GM19438 (cell line): ENCODE measurements at regions not wholly inside any gene's neighbourhood (a gene's known extent, or its start where the extent isn't known, plus 50 kb on each side); places are given as distances from the start of the nearest gene placed in this dataset.
"Not testable (repeated sequence)": the region's sequence is repeated elsewhere in the genome, so short reads cannot be mapped to it uniquely, and the experiment has no call there.

Experiments
- ATAC-seq: cut with Tn5 transposase; IDR thresholded peaks from one replicate; pipeline ENCODE4 v1.9.1; 2021; ENCODE audit warnings: low read depth; ENCODE audit not compliant: unreplicated experiment

DNA sequence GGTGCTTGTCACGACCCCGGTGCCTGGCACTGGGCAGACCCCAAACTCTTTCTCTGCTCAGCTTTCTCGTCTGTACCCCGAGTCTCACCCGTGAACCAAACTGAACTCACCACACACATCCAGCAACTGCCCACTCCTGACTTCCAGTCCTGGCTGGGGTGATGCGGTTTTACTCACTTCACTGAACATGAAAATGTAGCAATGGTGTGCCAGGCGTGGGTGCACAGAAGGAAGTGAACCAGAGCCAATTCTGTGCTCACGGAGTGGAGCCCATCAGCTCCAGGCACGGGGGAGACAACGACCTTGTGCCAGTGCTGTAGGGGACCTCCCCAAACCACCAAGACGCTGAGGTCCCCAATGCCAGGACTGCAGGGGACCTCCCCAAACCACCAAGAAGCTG, 78.7 kb upstream of the AFDN start:
- ATAC-seq = no peak

- no peak for ATAC-seq
These were observed 78.0 kb upstream of the AFDN start for GRCh38 chr6:167748458-167749379.

DNA sequence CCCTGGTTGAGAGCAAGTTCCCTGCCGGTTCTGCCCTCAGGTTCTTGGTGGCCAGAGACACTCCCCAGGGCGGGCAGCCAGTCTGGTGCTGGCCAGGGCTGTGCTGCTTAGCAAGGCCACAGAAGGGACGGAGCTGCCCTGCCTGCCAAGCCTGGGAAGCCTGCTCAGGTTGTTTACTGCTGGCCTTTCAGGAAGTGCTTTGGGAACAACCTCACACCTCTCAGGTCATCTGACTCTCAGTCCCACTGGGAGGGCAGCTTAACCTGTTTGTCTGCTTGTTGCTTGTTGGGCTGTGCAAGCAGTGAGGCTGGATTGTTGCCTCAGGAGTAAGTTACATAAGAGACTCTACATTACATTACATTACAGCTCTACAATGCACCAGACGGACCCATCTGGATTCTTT, 75.8 kb upstream of the AFDN start:
- no peak for ATAC-seq

DNA sequence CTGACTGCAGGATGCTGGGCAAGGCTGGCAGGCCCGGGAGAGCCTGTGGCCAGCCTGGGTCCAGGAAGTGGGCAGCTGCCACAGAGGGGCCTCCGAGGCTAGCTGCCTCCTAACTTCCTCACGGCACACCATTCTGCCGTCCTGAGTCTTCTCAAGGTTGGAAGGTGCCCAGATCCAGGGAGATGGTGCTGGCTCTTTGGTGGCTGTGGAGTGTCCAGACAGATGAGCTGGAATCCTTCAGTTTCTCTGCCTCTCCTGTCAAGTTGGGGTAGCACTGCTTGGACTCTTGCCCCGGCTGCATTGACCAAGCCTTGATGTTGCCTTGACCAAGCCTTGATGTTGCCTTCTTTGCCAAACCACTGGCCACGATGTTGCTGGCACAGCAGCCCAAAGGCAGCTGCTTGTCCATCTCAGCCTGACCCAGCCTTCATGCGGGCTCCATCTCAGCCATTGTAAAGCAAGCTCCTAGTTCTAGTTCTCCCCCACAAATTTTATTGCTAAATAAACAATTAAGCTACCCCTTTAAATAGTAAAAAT, 75.1 kb upstream of the AFDN start:
- no peak for ATAC-seq

DNA sequence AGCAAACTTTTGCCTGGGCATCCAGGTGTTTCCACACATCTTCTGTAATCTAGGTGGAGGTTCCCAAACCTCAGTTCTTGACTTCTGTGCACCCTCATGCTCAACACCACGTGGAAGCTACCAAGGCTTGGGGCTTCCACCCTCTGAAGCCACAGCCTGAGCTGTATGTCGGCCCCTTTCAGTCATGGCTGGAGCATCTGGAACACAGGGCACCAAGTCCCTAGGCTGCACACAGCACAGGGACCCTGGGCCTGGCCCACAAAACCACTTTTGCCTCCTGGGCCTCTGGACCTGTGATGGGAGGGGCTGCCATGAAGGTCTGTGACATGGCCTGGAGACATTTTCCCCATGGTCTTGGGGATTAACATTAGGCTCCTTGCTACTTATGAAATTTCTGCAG, 73.4 kb upstream of the AFDN start:
- not testable (repeated sequence) for ATAC-seq

GRCh38 chr6:167754691-167755090, 72.0 kb upstream of the AFDN start:
- ATAC-seq = no peak

- ATAC-seq = no peak
These were observed 71.2 kb upstream of the AFDN start for GRCh38 chr6:167755461-167755860.

- ATAC-seq = no peak
These were observed 70.1 kb upstream of the AFDN start for GRCh38 chr6:167756597-167756996.

- ATAC-seq = no peak
These were observed 69.5 kb upstream of the AFDN start for GRCh38 chr6:167757249-167757648.

DNA sequence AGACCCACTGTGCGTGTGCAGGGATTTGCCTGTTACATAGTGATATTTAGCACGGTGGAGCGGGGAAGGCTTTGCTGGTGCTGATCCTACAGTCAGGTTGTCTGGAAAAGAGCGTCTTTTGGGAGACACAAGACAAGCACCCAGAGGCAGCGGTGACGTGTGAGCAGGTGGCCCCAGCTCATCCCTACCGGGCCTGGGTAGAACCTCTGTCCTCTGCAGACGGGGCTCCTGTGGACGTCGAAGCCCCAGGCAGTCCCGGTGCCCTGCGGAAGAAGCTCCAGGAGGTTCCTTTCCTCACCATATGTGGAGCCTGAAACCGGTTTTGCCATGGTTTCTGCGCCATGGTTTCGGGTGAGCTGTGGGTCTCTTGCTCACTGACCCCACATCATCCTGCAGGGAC, 68.9 kb upstream of the AFDN start:
- no peak for ATAC-seq

DNA sequence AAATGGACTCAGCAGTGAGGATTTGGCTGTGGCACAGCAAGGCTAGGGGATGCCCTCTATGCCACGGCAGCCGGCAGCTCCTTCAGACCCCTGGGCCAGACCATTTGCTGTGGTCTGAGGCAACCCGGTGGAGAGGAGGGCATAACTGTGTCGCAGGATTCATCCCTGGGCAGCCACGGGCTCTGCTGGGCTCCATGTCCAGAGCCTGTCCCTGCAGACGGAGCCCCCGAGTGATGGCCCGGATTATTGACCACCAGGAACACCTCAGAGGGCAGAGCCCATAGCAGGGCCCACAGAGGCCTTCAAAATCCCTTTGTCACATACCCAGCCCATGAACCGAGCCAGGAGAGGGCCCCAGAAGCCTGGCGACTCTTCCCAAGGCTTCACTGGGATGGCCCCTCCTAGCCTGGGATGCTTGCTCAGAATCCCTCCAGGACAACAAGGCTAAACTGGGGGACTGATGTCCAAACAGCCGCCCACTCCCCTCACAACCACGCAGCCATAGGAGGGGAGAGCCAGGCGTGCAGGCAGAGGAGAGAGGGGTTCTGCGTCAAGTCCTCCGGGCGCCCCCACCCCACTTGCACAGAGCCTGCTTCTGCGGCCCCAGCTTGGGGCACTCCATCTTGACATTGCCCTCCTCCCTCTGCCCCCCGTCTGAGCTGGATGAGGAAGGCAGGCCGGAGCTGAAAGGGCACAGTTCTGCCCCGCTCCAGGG, 68.2 kb upstream of the AFDN start:
- no peak for ATAC-seq

DNA sequence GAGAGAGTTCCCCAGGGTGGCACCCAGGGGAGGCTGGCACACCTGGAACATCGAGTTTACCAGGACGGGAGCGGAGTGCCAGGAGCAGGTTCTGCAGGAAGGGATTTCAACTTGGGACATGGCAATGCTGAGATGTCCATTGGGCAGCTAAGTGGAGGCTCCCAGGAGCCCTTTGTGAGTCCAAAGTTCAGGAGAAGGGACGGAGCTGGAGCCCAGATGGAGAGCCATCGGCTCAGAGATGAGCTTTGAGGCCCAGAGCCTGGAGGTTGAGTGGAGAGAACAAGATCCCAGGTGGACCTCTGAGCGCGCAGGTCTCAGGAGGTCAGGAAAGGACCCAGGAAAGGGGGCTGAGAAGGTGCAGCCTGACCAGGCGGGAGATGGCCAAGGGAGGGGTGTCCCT, 67.5 kb upstream of the AFDN start:
- no peak for ATAC-seq

DNA sequence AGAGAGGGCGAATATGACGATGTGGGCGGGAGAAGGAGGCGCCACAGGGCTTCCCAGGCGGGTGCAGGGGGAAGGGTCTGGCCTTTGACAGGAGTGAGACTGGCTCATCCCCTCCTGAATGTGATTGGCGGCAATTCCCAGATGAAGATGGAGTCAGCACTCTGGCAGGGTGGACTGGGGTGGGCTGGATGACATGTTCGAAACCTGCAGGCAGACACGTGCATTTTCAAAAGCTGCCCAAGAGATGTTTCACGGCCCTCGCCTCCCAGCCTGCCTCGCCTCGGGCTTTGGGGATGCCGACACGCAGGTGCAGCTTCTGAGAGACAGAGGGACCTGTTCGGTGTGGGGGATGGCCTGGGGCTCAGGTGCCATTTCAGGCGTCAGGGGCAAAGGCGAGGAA, 66.8 kb upstream of the AFDN start:
- ATAC-seq = no peak

DNA sequence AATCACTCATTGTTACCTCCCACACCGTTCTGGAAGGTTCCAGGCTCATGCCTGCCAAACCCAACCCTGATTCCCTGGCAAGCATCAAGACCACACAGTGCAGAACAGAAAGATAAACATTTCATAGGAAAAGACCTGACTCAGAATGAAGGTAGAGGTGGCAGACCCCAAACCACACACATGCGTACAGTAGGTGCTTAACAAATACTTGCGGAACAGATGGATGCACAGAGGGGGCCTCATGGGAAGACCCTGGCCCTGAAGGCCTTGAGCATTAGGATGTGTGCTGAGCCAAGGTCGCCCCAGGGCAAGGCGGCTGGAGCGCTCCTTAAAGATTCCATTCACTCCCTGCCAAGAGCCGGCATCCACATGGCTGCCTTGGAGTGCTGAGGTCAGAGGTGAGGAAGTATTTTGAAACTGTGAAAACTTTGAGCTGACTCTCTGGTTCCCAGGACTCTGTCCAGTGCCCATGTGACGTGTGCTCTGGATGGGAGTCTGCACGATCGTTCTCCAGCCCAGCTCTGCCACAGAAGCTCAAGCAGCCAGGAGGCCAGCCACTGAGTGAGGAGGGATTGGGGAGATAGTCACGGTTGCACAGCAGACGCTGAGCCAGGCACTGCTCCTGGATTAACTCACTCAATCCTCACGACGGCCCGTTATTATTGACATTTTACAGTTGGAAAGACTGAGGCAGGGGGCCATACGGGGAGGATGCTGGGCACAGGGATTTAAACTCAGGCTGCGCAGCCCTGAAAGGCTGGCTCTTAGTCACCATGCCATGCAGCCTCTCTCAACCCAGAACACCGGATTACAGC, 65.5 kb upstream of the AFDN start:
- no peak for ATAC-seq

- ATAC-seq = no peak
These were observed 64.9 kb upstream of the AFDN start for GRCh38 chr6:167761794-167762258.

- ATAC-seq = no peak
These were observed 64.3 kb upstream of the AFDN start for GRCh38 chr6:167762259-167762962.

DNA sequence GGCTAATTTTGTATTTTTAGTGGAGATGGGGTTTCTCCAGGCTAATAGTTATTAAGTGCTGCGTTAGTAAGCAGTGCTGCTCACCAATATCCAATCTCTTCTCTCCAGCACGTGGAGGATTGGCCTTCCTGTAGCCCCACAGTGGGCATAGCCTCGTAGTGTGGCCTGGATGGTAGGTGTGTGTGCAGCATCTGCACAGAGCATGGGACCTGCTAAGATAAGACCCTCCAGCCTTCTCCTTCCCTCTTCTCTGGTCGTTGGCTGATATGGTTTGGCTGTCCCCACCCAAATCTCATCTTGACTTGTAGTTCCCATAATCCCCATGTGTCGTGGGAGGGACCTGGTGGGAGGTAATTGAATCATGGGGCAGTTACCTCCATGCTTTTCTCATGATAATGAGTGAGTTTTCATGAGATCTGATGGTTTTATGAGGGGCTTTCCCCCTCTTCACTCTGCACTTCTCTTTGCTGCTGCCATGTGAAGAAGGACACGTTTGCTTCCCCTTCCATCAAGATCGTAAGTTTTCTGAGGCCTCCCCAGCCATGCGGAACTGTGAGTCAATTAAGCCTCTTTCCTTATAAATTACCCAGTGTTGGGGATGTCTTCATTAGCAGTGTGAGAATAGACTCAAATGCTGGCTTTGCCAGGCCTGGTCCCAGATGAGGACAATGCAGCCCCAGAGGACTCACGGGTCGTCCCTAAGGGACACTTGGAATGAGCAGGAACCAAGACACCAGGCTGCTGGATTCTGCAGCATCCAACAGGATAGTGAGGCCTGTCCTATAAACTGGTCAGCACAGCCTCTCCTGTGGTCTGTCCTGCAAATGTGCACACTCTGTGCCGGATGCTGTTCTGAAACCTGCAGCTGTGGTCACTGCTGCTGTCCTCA, 63.4 kb upstream of the AFDN start:
- ATAC-seq = no peak

GRCh38 chr6:167764215-167764614, 62.5 kb upstream of the AFDN start:
- no peak for ATAC-seq
